IPS DF 4.7 (cell line): ENCODE measurements at regions not wholly inside any gene's neighbourhood (a gene's known extent, or its start where the extent isn't known, plus 50 kb on each side); places are given as distances from the start of the nearest gene placed in this dataset.
"Not testable (repeated sequence)": the region's sequence is repeated elsewhere in the genome, so short reads cannot be mapped to it uniquely, and the experiment has no call there.

ENCODE experiments used
- DNase-seq: peaks from one replicate; pipeline ENCODE4 v3.0.0-alpha.2; 2013; ENCODE audit warnings: low spot score; ENCODE audit errors: extremely low read depth

GRCh38 chr12:30164382-30165318 is 380.9 kb upstream of the TMTC1 start:
- DNase-seq, result no peak

- DNase-seq, result not testable (repeated sequence)
These were observed 373.1 kb upstream of the TMTC1 start for GRCh38 chr12:30156833-30157232.

GRCh38 chr12:30155001-30155730 is 371.4 kb upstream of the TMTC1 start:
- DNase-seq, result no peak

GRCh38 chr12:30153981-30154380 is 370.2 kb upstream of the TMTC1 start:
- no peak for DNase-seq

- no peak for DNase-seq
These were observed 369.0 kb upstream of the TMTC1 start for GRCh38 chr12:30152705-30153104.

- no peak for DNase-seq
These were observed 368.1 kb upstream of the TMTC1 start for GRCh38 chr12:30151831-30152230.

GRCh38 chr12:30146561-30146960 is 362.8 kb upstream of the TMTC1 start:
- DNase-seq, result no peak

- no peak for DNase-seq
These were observed 361.9 kb upstream of the TMTC1 start for GRCh38 chr12:30145684-30146032.

GRCh38 chr12:30144777-30145683 is 361.3 kb upstream of the TMTC1 start:
- no peak for DNase-seq

GRCh38 chr12:30142301-30142700 is 358.6 kb upstream of the TMTC1 start:
- no peak for DNase-seq

GRCh38 chr12:30138483-30138882 is 354.7 kb upstream of the TMTC1 start:
- no peak for DNase-seq

- DNase-seq, result no peak
These were observed 353.0 kb upstream of the TMTC1 start for GRCh38 chr12:30136696-30137095.

GRCh38 chr12:30135776-30136175 is 352.0 kb upstream of the TMTC1 start:
- no peak for DNase-seq

GRCh38 chr12:30134229-30134628 is 350.5 kb upstream of the TMTC1 start:
- peak; percentile 22 for DNase-seq

GRCh38 chr12:30126944-30127343 is 343.2 kb upstream of the TMTC1 start:
- no peak for DNase-seq

GRCh38 chr12:30120522-30120921 is 336.8 kb upstream of the TMTC1 start:
- no peak for DNase-seq

GRCh38 chr12:30117483-30117882 is 333.7 kb upstream of the TMTC1 start:
- no peak for DNase-seq

- no peak for DNase-seq
These were observed 328.0 kb upstream of the TMTC1 start for GRCh38 chr12:30111719-30112118.

GRCh38 chr12:30110958-30111586 is 327.3 kb upstream of the TMTC1 start:
- no peak for DNase-seq

GRCh38 chr12:30110498-30110897 is 326.8 kb upstream of the TMTC1 start:
- DNase-seq, result no peak

- no peak for DNase-seq
These were observed 324.9 kb upstream of the TMTC1 start for GRCh38 chr12:30108666-30109065.
